ENCODE measurements at regions not wholly inside any gene's neighbourhood (a gene's known extent, or its start where the extent isn't known, plus 50 kb on each side); places are given as distances from the start of the nearest gene placed in this dataset.
"Not testable (repeated sequence)": the region's sequence is repeated elsewhere in the genome, so short reads cannot be mapped to it uniquely, and the experiment has no call there.

GRCh38 chr6:82492134-82492533 is 128.5 kb downstream of the TPBG start:
- no peaks in the 10 kb centered on the region for H3K4me1 ChIP-seq (ENCODE audit: control insufficient read depth, extremely low read depth, insufficient read depth, low read length)
- no peak overlapping the region for H2AFZ ChIP-seq (ENCODE audit: control insufficient read depth, low read length)
- peaks cover 2% of the 10 kb centered on the region for H3K9me3 ChIP-seq (ENCODE audit: control insufficient read depth, low read depth, low read length)
- no peak overlapping the region for H3K27ac ChIP-seq (ENCODE audit: control insufficient read depth, insufficient read depth, low read length)
- no peaks in the 10 kb centered on the region for H4K20me1 ChIP-seq (ENCODE audit: control insufficient read depth, extremely low read depth, insufficient read depth, low read length)
- no peak for DNase-seq (ENCODE audit: low read depth, low spot score)
- dilution Hi-C loops (cut with MboI; ENCODE audit: extremely low pct_ligation_motif_present, low sequenced_read_pairs), result no loop called here
- no peak overlapping the region for H3K4me2 ChIP-seq (ENCODE audit: control insufficient read depth, extremely low read depth, insufficient read depth, low read depth, low read length)
- H3K27me3 ChIP-seq (ENCODE audit: control insufficient read depth, extremely low read depth, insufficient read depth, low read length), result no peaks in the 10 kb centered on the region
- H3K9ac ChIP-seq (ENCODE audit: control insufficient read depth, extremely low read depth, insufficient read depth, low read length), result no peak overlapping the region
- no peak overlapping the region for H3K4me3 ChIP-seq (ENCODE audit: control insufficient read depth in 2 of 3, extremely low read depth in 1 of 3, insufficient read depth in 2 of 3, low read depth in 1 of 3, low read length in 3 of 3)
- no peaks in the 10 kb centered on the region for H3K9me1 ChIP-seq (ENCODE audit: control insufficient read depth, extremely low read depth, insufficient read depth, low read length)
- no peaks in the 10 kb centered on the region for H3K79me2 ChIP-seq (ENCODE audit: control insufficient read depth, insufficient read depth, low read length)
- H3K36me3 ChIP-seq (ENCODE audit: control insufficient read depth in 2 of 2, extremely low read depth in 1 of 2, insufficient read depth in 2 of 2, low read length in 2 of 2), result no peaks in the 10 kb centered on the region
- no peak for TF ChIP-seq EZH2 (IDR thresholded peaks at IDR 0.05; ENCODE audit: low read length)
- no peak for FAIRE-seq

- H3K9me1 ChIP-seq (ENCODE audit: control insufficient read depth, extremely low read depth, insufficient read depth, low read length), result no peaks in the 10 kb centered on the region
- H3K9ac ChIP-seq (ENCODE audit: control insufficient read depth, extremely low read depth, insufficient read depth, low read length), result no peak overlapping the region
- no peak for TF ChIP-seq EZH2 (IDR thresholded peaks at IDR 0.05; ENCODE audit: low read length)
- TF ChIP-seq CTCF (optimal IDR thresholded peaks at IDR 0.05 in 1 of 3, IDR thresholded peaks at IDR 0.05 in 1 of 3, conservative IDR thresholded peaks at IDR 0.05 in 1 of 3; ENCODE audit: extremely low read depth in 1 of 3, insufficient read depth in 2 of 3, low read length in 3 of 3), result no peak
- no peaks in the 10 kb centered on the region for H3K79me2 ChIP-seq (ENCODE audit: control insufficient read depth, insufficient read depth, low read length)
- no peaks in the 10 kb centered on the region for H3K4me1 ChIP-seq (ENCODE audit: control insufficient read depth, extremely low read depth, insufficient read depth, low read length)
- H3K27ac ChIP-seq (ENCODE audit: control insufficient read depth, insufficient read depth, low read length), result no peak overlapping the region
- FAIRE-seq (no peak), DNase-seq (ENCODE audit: low read depth, low spot score) (no peak)
- no peaks in the 10 kb centered on the region for H3K36me3 ChIP-seq (ENCODE audit: control insufficient read depth in 2 of 2, extremely low read depth in 1 of 2, insufficient read depth in 2 of 2, low read length in 2 of 2)
- no peaks in the 10 kb centered on the region for H3K27me3 ChIP-seq (ENCODE audit: control insufficient read depth, extremely low read depth, insufficient read depth, low read length)
- H4K20me1 ChIP-seq (ENCODE audit: control insufficient read depth, extremely low read depth, insufficient read depth, low read length), result no peaks in the 10 kb centered on the region
- dilution Hi-C loops (cut with MboI; ENCODE audit: extremely low pct_ligation_motif_present, low sequenced_read_pairs), result no loop called here
- no peak overlapping the region for H3K4me3 ChIP-seq (ENCODE audit: control insufficient read depth in 2 of 3, extremely low read depth in 1 of 3, insufficient read depth in 2 of 3, low read depth in 1 of 3, low read length in 3 of 3)
- H3K4me2 ChIP-seq (ENCODE audit: control insufficient read depth, extremely low read depth, insufficient read depth, low read depth, low read length), result no peak overlapping the region
- H2AFZ ChIP-seq (ENCODE audit: control insufficient read depth, low read length), result no peak overlapping the region
- H3K9me3 ChIP-seq (ENCODE audit: control insufficient read depth, low read depth, low read length), result peaks cover 2% of the 10 kb centered on the region
Measured at GRCh38 chr6:82493467-82493866, 129.8 kb downstream of the TPBG start.

- H3K4me3 ChIP-seq (ENCODE audit: control insufficient read depth in 2 of 3, extremely low read depth in 1 of 3, insufficient read depth in 2 of 3, low read depth in 1 of 3, low read length in 3 of 3), result no peak overlapping the region
- no peaks in the 10 kb centered on the region for H4K20me1 ChIP-seq (ENCODE audit: control insufficient read depth, extremely low read depth, insufficient read depth, low read length)
- no peaks in the 10 kb centered on the region for H3K36me3 ChIP-seq (ENCODE audit: control insufficient read depth in 2 of 2, extremely low read depth in 1 of 2, insufficient read depth in 2 of 2, low read length in 2 of 2)
- H3K9me3 ChIP-seq (ENCODE audit: control insufficient read depth, low read depth, low read length), result peaks cover 2% of the 10 kb centered on the region
- H3K27me3 ChIP-seq (ENCODE audit: control insufficient read depth, extremely low read depth, insufficient read depth, low read length), result no peaks in the 10 kb centered on the region
- no peaks in the 10 kb centered on the region for H3K9me1 ChIP-seq (ENCODE audit: control insufficient read depth, extremely low read depth, insufficient read depth, low read length)
- H3K79me2 ChIP-seq (ENCODE audit: control insufficient read depth, insufficient read depth, low read length), result no peaks in the 10 kb centered on the region
- DNase-seq (ENCODE audit: low read depth, low spot score), result no peak
- no peak overlapping the region for H3K4me2 ChIP-seq (ENCODE audit: control insufficient read depth, extremely low read depth, insufficient read depth, low read depth, low read length)
- dilution Hi-C loops (cut with MboI; ENCODE audit: extremely low pct_ligation_motif_present, low sequenced_read_pairs), result no loop called here
- TF ChIP-seq EZH2 (IDR thresholded peaks at IDR 0.05; ENCODE audit: low read length), result no peak
- no peak for TF ChIP-seq CTCF (optimal IDR thresholded peaks at IDR 0.05 in 1 of 3, IDR thresholded peaks at IDR 0.05 in 1 of 3, conservative IDR thresholded peaks at IDR 0.05 in 1 of 3; ENCODE audit: extremely low read depth in 1 of 3, insufficient read depth in 2 of 3, low read length in 3 of 3)
- no peak overlapping the region for H2AFZ ChIP-seq (ENCODE audit: control insufficient read depth, low read length)
- no peak overlapping the region for H3K9ac ChIP-seq (ENCODE audit: control insufficient read depth, extremely low read depth, insufficient read depth, low read length)
- H3K27ac ChIP-seq (ENCODE audit: control insufficient read depth, insufficient read depth, low read length), result no peak overlapping the region
- no peaks in the 10 kb centered on the region for H3K4me1 ChIP-seq (ENCODE audit: control insufficient read depth, extremely low read depth, insufficient read depth, low read length)
- no peak for FAIRE-seq
Measured at GRCh38 chr6:82494367-82494766, 130.8 kb downstream of the TPBG start.

GRCh38 chr6:82501901-82502300 is 138.3 kb downstream of the TPBG start:
- H3K27ac ChIP-seq (ENCODE audit: control insufficient read depth, insufficient read depth, low read length); H3K27me3 ChIP-seq (ENCODE audit: control insufficient read depth, extremely low read depth, insufficient read depth, low read length); dilution Hi-C loops (cut with MboI; ENCODE audit: extremely low pct_ligation_motif_present, low sequenced_read_pairs); H3K4me2 ChIP-seq (ENCODE audit: control insufficient read depth, extremely low read depth, insufficient read depth, low read depth, low read length); H3K9me1 ChIP-seq (ENCODE audit: control insufficient read depth, extremely low read depth, insufficient read depth, low read length); H3K4me1 ChIP-seq (ENCODE audit: control insufficient read depth, extremely low read depth, insufficient read depth, low read length); H3K4me3 ChIP-seq (ENCODE audit: control insufficient read depth in 2 of 3, extremely low read depth in 1 of 3, insufficient read depth in 2 of 3, low read depth in 1 of 3, low read length in 3 of 3); DNase-seq (ENCODE audit: low read depth, low spot score); H3K36me3 ChIP-seq (ENCODE audit: control insufficient read depth in 2 of 2, extremely low read depth in 1 of 2, insufficient read depth in 2 of 2, low read length in 2 of 2); H2AFZ ChIP-seq (ENCODE audit: control insufficient read depth, low read length); H3K9me3 ChIP-seq (ENCODE audit: control insufficient read depth, low read depth, low read length); FAIRE-seq; H4K20me1 ChIP-seq (ENCODE audit: control insufficient read depth, extremely low read depth, insufficient read depth, low read length); H3K9ac ChIP-seq (ENCODE audit: control insufficient read depth, extremely low read depth, insufficient read depth, low read length); H3K79me2 ChIP-seq (ENCODE audit: control insufficient read depth, insufficient read depth, low read length): not testable (repeated sequence)

All from keratinocyte (primary cell).